Neural cell (in vitro differentiated cells): ENCODE measurements at regions not wholly inside any gene's neighbourhood (a gene's known extent, or its start where the extent isn't known, plus 50 kb on each side); places are given as distances from the start of the nearest gene placed in this dataset.

Source experiments
- CTCF ChIP-seq: fragments of 450-650 bp; IDR thresholded peaks from 2 replicates; pipeline ENCODE4 v1.5.1; 2014; ENCODE audit warnings: antibody characterized with exemption, mild to moderate bottlenecking, moderate library complexity; ENCODE audit not compliant: poor library complexity, severe bottlenecking
- EZH2 ChIP-seq: fragments of 200-600, 300-800 bp; shearing (Covaris generic), sonication (generic); IDR thresholded peaks from 2 replicates; pipeline ENCODE4 v1.6.1; 2014; ENCODE audit warnings: antibody characterized with exemption, low read length, borderline replicate concordance, mild to moderate bottlenecking; ENCODE audit not compliant: insufficient read depth, poor library complexity, severe bottlenecking
- POLR2AphosphoS5 ChIP-seq: IDR thresholded peaks from 2 replicates; pipeline ENCODE4 v1.6.1; 2012
- RAD21 ChIP-seq: fragments of 450-650 bp; conservative IDR thresholded peaks from 2 replicates; pipeline ENCODE4 v1.6.1; 2014; ENCODE audit warnings: antibody characterized with exemption, mild to moderate bottlenecking, moderate library complexity
- REST ChIP-seq: IDR thresholded peaks from 2 replicates; pipeline ENCODE4 v1.6.1; 2012; ENCODE audit warnings: borderline replicate concordance
- SMC3 ChIP-seq: fragments of 450-650 bp; conservative IDR thresholded peaks from 2 replicates; pipeline ENCODE4 v1.6.1; 2014; ENCODE audit warnings: antibody characterized with exemption, mild to moderate bottlenecking, moderate library complexity; ENCODE audit not compliant: poor library complexity
- TAF1 ChIP-seq: IDR thresholded peaks from 2 replicates; pipeline ENCODE4 v1.6.1; 2012; ENCODE audit warnings: low read depth

- no peak for TF ChIP-seq CTCF
- TF ChIP-seq EZH2, result no peak
- no peak for TF ChIP-seq RAD21
- no peak for TF ChIP-seq POLR2AphosphoS5
- TF ChIP-seq SMC3, result no peak
- no peak for TF ChIP-seq TAF1
- TF ChIP-seq REST, result no peak
These were observed 68.6 kb upstream of the FAM174B start for GRCh38 chr15:92724144-92724543.
